ENCODE measurements at regions not wholly inside any gene's neighbourhood (a gene's known extent, or its start where the extent isn't known, plus 50 kb on each side); places are given as distances from the start of the nearest gene placed in this dataset.

- no peak for DNase-seq
Measured at GRCh38 chr6:143594647-143595046, 83.1 kb upstream of the PHACTR2 start.

- no peak for DNase-seq
Measured at GRCh38 chr6:143592335-143592734, 80.8 kb upstream of the FUCA2 start.

GRCh38 chr6:143591441-143591840 lies 79.9 kb upstream of the FUCA2 start:
- DNase-seq, result no peak

- no peak for DNase-seq
Measured at GRCh38 chr6:143589162-143589561, 77.6 kb upstream of the FUCA2 start.

GRCh38 chr6:143586557-143586956 lies 75.0 kb upstream of the FUCA2 start:
- DNase-seq, result no peak

- no peak for DNase-seq
Measured at GRCh38 chr6:143585716-143586115, 74.2 kb upstream of the FUCA2 start.

GRCh38 chr6:143585241-143585640 lies 73.7 kb upstream of the FUCA2 start:
- no peak for DNase-seq

- DNase-seq, result no peak
Measured at GRCh38 chr6:143583542-143584327, 72.2 kb upstream of the FUCA2 start.

- DNase-seq, result no peak
Measured at GRCh38 chr6:143581835-143582480, 70.4 kb upstream of the FUCA2 start.

GRCh38 chr6:143579703-143580102 lies 68.2 kb upstream of the FUCA2 start:
- peak; percentile 50 for DNase-seq

GRCh38 chr6:143578054-143578453 lies 66.5 kb upstream of the FUCA2 start:
- DNase-seq, result no peak

GRCh38 chr6:143575901-143576426 lies 64.4 kb upstream of the FUCA2 start:
- DNase-seq, result no peak

- DNase-seq, result peak; percentile 26
Measured at GRCh38 chr6:143575440-143575839, 63.9 kb upstream of the FUCA2 start.

- no peak for DNase-seq
Measured at GRCh38 chr6:143570147-143570853, 58.8 kb upstream of the FUCA2 start.

- no peak for DNase-seq
Measured at GRCh38 chr6:143569040-143569439, 57.5 kb upstream of the FUCA2 start.

GRCh38 chr6:143564484-143565017 lies 53.0 kb upstream of the FUCA2 start:
- DNase-seq, result no peak

GRCh38 chr6:143562143-143562542 lies 50.6 kb upstream of the FUCA2 start:
- no peak for DNase-seq

Data from T1000 (cell line).